ENCODE measurements at regions not wholly inside any gene's neighbourhood (a gene's known extent, or its start where the extent isn't known, plus 50 kb on each side); places are given as distances from the start of the nearest gene placed in this dataset.
"Not testable (repeated sequence)": the region's sequence is repeated elsewhere in the genome, so short reads cannot be mapped to it uniquely, and the experiment has no call there.

DNA sequence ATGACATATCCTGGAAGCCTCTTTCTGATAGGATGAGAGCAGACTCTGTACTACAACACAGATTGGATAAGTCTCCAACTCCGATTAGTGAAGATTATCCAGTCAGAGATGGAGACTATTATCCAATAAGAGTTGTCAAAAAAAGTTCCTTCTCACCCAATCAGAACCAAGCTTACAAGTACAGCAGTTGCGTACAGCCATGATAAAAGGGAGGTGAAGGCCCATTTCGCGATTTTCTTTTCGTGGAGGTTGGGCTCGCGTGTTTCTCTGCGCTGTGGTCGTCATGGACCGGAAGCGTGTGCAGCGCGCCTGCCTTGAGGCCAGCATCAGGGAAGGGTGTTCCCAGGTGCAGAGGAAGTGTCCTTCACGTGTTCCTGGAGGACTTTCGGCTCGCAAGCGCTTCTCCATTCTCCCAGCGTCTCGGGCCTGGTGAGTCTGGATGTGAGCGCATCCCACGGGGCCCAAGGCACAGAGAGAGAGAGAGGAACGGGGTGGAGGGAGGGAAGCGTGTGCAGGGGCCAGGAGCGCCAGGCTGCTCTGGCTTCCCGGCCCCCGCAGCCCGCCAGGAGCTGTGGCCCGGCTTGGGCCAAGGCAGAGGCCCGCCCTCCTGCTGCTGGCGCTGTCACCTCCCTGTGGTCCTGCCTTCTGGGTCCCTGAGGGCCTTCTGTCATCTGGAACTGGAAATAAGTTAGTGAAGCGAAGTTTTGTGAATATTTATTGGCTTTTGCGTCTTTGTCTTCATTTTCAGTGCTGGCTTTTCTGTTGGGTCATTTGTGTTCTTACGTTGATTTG is 53.9 kb downstream of the CDRT15L2 start:
- not testable (repeated sequence) for H3K9ac ChIP-seq (ENCODE audit: low read length); DNase-seq (ENCODE audit: low read depth); H3K4me1 ChIP-seq (ENCODE audit: control insufficient read depth, insufficient read depth, low read length); H3K36me3 ChIP-seq (ENCODE audit: control insufficient read depth, insufficient read depth, low read length, severe bottlenecking); H3K9me3 ChIP-seq (ENCODE audit: control insufficient read depth, low read length); H3K27me3 ChIP-seq (replicated peaks; ENCODE audit: control insufficient read depth, insufficient read depth, low read length); H3K4me3 ChIP-seq (ENCODE audit: low read length)

DNA sequence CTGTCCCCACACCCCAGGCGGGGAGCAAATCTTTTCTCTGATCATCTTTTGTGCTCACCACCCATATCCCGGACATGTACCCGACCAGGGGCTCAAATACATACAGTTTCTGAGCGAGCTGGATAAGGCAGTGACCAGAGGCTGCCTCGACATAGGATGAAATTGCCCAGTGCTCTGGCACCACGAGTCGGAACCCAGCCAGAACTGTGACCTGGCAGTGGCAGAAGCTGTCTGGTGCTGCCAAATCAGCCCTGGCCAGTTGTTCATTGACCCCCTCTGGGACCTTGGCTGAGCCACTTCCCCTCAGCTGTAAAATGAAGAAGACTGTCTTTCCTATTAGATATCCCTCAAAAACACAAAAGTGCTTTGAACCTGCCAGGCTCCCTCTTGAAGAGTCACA is 60.6 kb downstream of the CDRT15L2 start:
- not testable (repeated sequence) for H3K27me3 ChIP-seq (replicated peaks; ENCODE audit: control insufficient read depth, insufficient read depth, low read length); H3K4me3 ChIP-seq (ENCODE audit: low read length); DNase-seq (ENCODE audit: low read depth)

DNA sequence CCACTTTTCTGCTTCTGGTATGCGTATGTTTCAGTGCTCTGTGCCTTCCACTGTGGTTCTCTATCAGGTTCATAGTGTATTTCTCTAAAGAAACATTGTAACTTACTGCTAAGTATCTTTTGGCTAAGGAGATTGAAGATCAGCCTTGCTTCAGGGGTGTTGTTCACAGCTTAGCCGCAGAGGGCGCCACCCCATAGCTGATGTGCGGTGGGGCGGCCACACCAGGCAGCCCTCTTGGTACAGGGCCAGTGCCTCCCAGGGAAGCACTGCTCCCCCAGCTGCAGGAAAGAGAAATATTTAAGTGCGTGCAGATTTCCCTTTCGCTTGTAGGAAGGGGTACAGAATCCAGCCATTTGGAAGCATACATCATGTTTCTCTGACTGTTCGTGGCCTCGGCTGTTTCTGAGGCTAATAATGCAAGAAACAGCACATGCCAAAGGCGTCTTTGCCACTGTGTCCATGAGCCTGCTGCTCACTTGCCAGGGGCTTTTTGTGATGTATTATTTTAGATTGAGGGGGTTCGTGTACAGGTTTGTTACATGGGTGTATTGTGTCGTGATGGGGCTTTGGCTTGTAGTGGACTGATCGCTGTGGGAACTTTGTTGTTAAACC is 67.2 kb downstream of the CDRT15L2 start:
- H3K27me3 ChIP-seq (replicated peaks; ENCODE audit: control insufficient read depth, insufficient read depth, low read length); H3K4me3 ChIP-seq (ENCODE audit: low read length); H3K9ac ChIP-seq (ENCODE audit: low read length); H3K36me3 ChIP-seq (ENCODE audit: control insufficient read depth, insufficient read depth, low read length, severe bottlenecking); H3K9me3 ChIP-seq (ENCODE audit: control insufficient read depth, low read length); DNase-seq (ENCODE audit: low read depth); H3K4me1 ChIP-seq (ENCODE audit: control insufficient read depth, insufficient read depth, low read length): not testable (repeated sequence)

More for the DNA sequence above, 60.6 kb downstream of the CDRT15L2 start:
- not testable (repeated sequence) for H3K9me3 ChIP-seq (ENCODE audit: control insufficient read depth, low read length); H3K9ac ChIP-seq (ENCODE audit: low read length); H3K4me1 ChIP-seq (ENCODE audit: control insufficient read depth, insufficient read depth, low read length); H3K36me3 ChIP-seq (ENCODE audit: control insufficient read depth, insufficient read depth, low read length, severe bottlenecking)

DNA sequence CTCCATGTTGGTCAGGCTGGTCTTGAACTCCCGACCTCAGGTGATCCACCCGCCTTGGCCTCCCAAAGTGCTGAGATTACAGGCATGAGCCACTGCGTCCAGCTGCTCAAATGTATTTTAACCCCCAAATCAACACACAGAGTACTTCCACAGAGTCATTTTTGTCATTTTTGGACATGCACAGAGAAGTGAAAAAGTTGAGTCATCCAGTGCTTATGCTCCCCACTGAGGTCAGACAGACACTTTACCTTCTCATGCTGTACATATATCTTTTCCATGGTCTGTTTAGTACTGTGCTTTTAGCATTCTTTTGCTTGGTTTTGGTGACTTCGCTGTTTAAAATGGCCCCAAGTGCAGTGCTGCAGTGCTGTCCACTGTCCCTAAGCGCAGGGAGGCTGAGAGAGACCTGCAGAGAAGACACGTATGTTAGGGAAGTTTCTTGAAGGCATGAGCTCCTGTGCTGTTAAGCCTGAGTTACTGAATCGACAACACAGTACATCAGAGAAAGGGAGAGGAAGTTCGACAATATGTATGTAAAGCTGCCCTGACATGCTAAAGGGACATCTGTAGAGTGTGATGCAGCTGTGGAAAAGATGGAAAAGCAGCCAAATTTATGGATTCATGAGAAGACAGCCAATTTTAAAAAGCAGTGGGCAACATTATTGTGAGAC is 69.7 kb downstream of the CDRT15L2 start:
- not testable (repeated sequence) for DNase-seq (ENCODE audit: low read depth); H3K9me3 ChIP-seq (ENCODE audit: control insufficient read depth, low read length); H3K9ac ChIP-seq (ENCODE audit: low read length); H3K27me3 ChIP-seq (replicated peaks; ENCODE audit: control insufficient read depth, insufficient read depth, low read length); H3K4me1 ChIP-seq (ENCODE audit: control insufficient read depth, insufficient read depth, low read length); H3K4me3 ChIP-seq (ENCODE audit: low read length); H3K36me3 ChIP-seq (ENCODE audit: control insufficient read depth, insufficient read depth, low read length, severe bottlenecking)

DNA sequence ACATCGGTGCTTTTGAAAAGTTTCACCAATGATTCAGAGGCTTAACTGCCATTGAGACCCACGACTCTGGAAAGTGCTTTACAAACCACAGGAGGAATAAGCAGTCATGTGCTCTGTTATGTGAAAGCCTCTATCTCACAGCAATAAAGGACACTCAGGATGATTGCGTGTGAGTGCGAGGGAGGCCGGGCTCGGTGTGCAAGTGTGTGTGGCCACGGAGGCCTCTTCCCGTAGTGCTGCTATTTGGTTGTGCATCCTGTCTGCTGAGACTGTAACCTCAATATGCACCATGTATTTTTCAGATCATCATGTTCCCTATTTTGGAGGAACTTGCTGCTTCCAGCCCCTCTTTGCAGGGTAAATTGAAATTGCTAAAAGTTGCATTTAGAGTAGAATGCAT is 71.5 kb downstream of the CDRT15L2 start:
- H3K9me3 ChIP-seq (ENCODE audit: control insufficient read depth, low read length); H3K27me3 ChIP-seq (replicated peaks; ENCODE audit: control insufficient read depth, insufficient read depth, low read length); H3K4me1 ChIP-seq (ENCODE audit: control insufficient read depth, insufficient read depth, low read length); H3K4me3 ChIP-seq (ENCODE audit: low read length); H3K36me3 ChIP-seq (ENCODE audit: control insufficient read depth, insufficient read depth, low read length, severe bottlenecking); H3K9ac ChIP-seq (ENCODE audit: low read length); DNase-seq (ENCODE audit: low read depth): not testable (repeated sequence)

DNA sequence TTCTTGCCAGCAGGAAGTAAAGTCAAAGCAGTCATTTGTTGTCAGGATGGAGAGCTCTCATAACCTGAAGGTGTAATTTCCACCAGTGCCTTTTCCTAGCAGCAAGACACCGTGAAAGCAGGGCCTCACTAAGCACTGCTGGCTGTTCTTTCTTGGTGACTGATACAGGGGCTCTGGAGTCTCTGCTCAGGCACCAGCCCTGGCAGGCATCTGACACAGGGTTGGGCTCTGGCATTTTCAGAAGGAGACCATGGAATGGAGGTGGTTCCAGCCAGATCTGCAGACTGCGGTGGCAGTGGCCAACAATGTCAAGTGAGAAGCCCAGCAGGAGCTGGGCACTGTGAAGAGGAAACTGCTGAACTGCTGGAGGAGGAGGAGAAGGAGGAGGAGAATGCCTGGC is 72.2 kb downstream of the CDRT15L2 start:
- not testable (repeated sequence) for H3K36me3 ChIP-seq (ENCODE audit: control insufficient read depth, insufficient read depth, low read length, severe bottlenecking); H3K4me1 ChIP-seq (ENCODE audit: control insufficient read depth, insufficient read depth, low read length); H3K4me3 ChIP-seq (ENCODE audit: low read length); H3K9me3 ChIP-seq (ENCODE audit: control insufficient read depth, low read length); H3K9ac ChIP-seq (ENCODE audit: low read length); H3K27me3 ChIP-seq (replicated peaks; ENCODE audit: control insufficient read depth, insufficient read depth, low read length); DNase-seq (ENCODE audit: low read depth)

DNA sequence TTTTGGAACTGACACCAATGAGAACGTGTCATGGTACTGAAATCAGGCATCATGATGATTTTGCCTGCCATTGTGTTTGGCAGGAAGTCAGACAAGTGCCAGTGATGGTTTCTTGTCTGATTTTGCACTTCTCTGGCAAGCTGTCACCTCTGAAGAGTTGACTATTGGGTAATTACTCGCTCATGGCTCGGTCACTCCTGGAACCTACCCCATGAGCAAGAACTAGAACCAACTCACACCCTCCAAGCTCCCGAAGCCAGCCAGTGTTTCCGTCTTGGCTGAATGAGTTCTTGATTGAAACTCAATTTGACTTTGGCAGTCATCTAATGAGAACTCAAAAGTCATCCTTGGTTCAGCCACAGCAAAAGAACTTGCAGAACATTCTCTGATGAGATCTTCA is 73.9 kb downstream of the CDRT15L2 start:
- H3K9me3 ChIP-seq (ENCODE audit: control insufficient read depth, low read length); H3K4me1 ChIP-seq (ENCODE audit: control insufficient read depth, insufficient read depth, low read length); H3K36me3 ChIP-seq (ENCODE audit: control insufficient read depth, insufficient read depth, low read length, severe bottlenecking); H3K27me3 ChIP-seq (replicated peaks; ENCODE audit: control insufficient read depth, insufficient read depth, low read length); H3K9ac ChIP-seq (ENCODE audit: low read length); DNase-seq (ENCODE audit: low read depth); H3K4me3 ChIP-seq (ENCODE audit: low read length): not testable (repeated sequence)

DNA sequence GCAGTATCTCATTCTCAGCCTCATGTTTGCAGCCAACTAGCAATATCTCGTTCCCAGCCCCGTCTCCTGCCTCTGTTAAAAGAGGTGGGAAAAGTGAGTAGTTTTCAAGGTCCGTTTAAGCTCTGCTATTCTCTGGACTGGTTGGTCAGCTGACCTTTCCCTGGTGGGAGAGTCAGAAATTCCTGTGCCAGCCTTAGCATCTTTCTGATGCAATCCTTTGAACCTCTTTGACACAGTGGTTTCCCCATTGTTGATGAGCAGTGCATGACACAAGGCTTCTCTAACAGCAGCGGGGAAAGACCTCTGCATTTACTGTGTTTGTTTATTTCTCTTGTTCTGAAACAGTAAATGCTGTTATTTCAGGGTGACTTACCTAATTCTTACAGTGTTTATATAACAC is 74.6 kb downstream of the CDRT15L2 start:
- H3K27me3 ChIP-seq (replicated peaks; ENCODE audit: control insufficient read depth, insufficient read depth, low read length); H3K9me3 ChIP-seq (ENCODE audit: control insufficient read depth, low read length); H3K9ac ChIP-seq (ENCODE audit: low read length); H3K4me1 ChIP-seq (ENCODE audit: control insufficient read depth, insufficient read depth, low read length); H3K36me3 ChIP-seq (ENCODE audit: control insufficient read depth, insufficient read depth, low read length, severe bottlenecking); H3K4me3 ChIP-seq (ENCODE audit: low read length): not testable (repeated sequence)
- peak; percentile 52 for DNase-seq (ENCODE audit: low read depth)

DNA sequence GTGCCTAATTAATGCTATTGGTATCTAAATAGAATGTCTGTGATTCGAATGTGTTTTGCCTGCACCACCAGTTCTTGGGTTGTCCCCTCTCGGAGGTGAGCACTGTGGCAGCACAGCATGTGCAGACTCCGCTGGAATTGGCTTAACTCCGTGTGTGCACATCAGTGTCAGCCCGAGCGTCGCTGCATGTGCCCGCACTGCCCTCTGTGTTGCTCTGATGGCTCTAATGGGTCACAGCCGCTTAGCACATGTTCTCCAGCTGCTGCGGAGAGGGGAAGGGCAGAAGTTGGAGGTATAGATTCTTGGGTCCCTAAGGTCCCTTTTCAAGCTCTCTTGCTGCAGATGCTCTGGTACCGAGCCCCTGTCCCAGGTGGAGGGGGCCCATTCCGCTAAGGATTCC is 75.1 kb downstream of the CDRT15L2 start:
- not testable (repeated sequence) for H3K36me3 ChIP-seq (ENCODE audit: control insufficient read depth, insufficient read depth, low read length, severe bottlenecking); H3K4me1 ChIP-seq (ENCODE audit: control insufficient read depth, insufficient read depth, low read length); H3K9me3 ChIP-seq (ENCODE audit: control insufficient read depth, low read length); DNase-seq (ENCODE audit: low read depth); H3K9ac ChIP-seq (ENCODE audit: low read length); H3K4me3 ChIP-seq (ENCODE audit: low read length); H3K27me3 ChIP-seq (replicated peaks; ENCODE audit: control insufficient read depth, insufficient read depth, low read length)

DNA sequence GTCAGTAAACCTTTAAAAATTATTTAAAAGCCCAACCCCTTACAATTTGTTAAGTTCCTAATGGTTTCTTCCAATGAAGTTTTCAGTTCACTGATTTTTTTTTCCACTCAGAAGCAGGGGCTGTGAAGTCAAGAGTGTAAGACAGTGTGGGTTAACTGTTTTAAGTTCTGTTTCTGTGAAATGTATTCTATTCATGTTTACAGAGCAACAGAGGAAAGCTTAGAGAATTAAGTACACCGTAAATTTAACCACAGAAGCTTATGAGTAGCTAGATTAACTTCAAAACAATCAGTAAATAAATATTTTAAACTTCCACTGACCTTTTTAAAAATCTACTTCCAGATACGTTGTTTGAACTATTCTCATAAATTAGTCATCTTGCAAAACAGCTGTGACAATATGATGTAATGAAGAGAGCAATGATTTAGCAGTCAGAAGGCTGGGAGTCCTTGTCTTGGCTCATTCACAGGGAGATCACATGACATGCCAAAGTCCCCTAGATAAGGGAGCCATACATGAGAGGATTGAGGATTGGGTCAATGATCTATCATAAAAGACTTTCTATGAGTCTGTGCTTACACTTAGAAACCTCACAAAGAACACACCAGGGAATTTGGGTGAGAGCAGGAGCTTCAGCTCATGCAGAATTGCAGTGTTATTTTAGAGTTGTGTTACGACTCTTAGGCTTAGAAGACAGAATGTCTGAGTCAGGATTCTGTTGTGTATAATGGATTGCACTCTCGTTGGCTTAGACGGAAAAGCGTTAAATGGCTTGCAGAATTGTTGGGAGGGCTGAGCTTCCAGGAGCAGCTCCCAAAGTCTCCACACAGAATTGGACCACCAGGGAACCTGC is 85.8 kb downstream of the CDRT15L2 start:
- not testable (repeated sequence) for H3K4me3 ChIP-seq (ENCODE audit: low read length); H3K36me3 ChIP-seq (ENCODE audit: control insufficient read depth, insufficient read depth, low read length, severe bottlenecking); H3K27me3 ChIP-seq (replicated peaks; ENCODE audit: control insufficient read depth, insufficient read depth, low read length); DNase-seq (ENCODE audit: low read depth); H3K9ac ChIP-seq (ENCODE audit: low read length); H3K9me3 ChIP-seq (ENCODE audit: control insufficient read depth, low read length); H3K4me1 ChIP-seq (ENCODE audit: control insufficient read depth, insufficient read depth, low read length)

DNA sequence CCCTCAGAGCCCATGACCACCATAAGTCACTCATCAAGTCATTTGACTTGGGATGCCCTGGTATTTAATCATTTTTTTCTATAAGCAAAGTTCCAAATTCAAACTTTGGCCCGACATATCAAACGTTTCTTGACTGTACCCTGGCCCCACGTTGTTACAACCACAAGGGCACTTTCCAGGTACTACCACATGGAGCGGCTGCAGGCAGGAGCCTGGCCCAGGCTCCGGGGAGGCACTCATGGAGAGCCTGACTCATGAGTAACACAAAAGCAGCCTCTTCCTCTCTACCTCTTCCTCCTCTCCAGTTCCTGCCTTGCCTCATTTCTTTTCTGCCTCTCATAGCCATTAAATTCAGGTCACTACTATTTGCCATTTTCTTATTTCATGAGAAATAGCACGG is 87.2 kb downstream of the CDRT15L2 start:
- not testable (repeated sequence) for DNase-seq (ENCODE audit: low read depth); H3K36me3 ChIP-seq (ENCODE audit: control insufficient read depth, insufficient read depth, low read length, severe bottlenecking); H3K9me3 ChIP-seq (ENCODE audit: control insufficient read depth, low read length); H3K9ac ChIP-seq (ENCODE audit: low read length); H3K4me3 ChIP-seq (ENCODE audit: low read length); H3K27me3 ChIP-seq (replicated peaks; ENCODE audit: control insufficient read depth, insufficient read depth, low read length); H3K4me1 ChIP-seq (ENCODE audit: control insufficient read depth, insufficient read depth, low read length)
